Left colon (tissue), 2 donors: ENCODE measurements at regions not wholly inside any gene's neighbourhood (a gene's known extent, or its start where the extent isn't known, plus 50 kb on each side); places are given as distances from the start of the nearest gene placed in this dataset.
"Not testable (repeated sequence)": the region's sequence is repeated elsewhere in the genome, so short reads cannot be mapped to it uniquely, and the experiment has no call there.

Experiments used
- ATAC-seq: fragments of 200-7000 bp; cut with Tn5 transposase; one replicate; pipeline ENCODE4 v1.9.1; 2020; ENCODE audit warnings: mild to moderate bottlenecking, moderate library complexity
- DNase-seq, 2 donors: peaks; one replicate each; pipeline ENCODE4 v3.0.0-alpha.2; 2020
- intact Hi-C, 2 donors: fragments of 100-400 bp; cut with DNase I in 1 of 2; cut with micrococcal nuclease in 1 of 2; formaldehyde crosslinking; loops; one replicate each; pipeline versions ENCODE4 v1.11.2 to v1.14.0; 2022; cut with DNase I, micrococcal nuclease
- donor health status: DM: no; HTN: no; CAD: no.
- donor health status: DM: yes; HTN: yes; CAD: no.

GRCh38 chr12:83361475-83361874, 674.8 kb downstream of the TMTC2 start:
- intact Hi-C loops = no loop called here
- no peak for ATAC-seq
- DNase-seq = no peak

- DNase-seq (no peak), ATAC-seq (no peak)
- intact Hi-C loops = no loop called here
Measured at GRCh38 chr12:83361071-83361470, 674.4 kb downstream of the TMTC2 start.

GRCh38 chr12:83349907-83350611, 663.4 kb downstream of the TMTC2 start:
- intact Hi-C loops = no loop called here
- DNase-seq = no peak
- no peak for ATAC-seq

GRCh38 chr12:83346333-83346732, 659.6 kb downstream of the TMTC2 start:
- no peak for DNase-seq
- intact Hi-C loops = no loop called here
- no peak for ATAC-seq

GRCh38 chr12:83343767-83344166, 657.1 kb downstream of the TMTC2 start:
- DNase-seq (no peak), ATAC-seq (no peak)
- intact Hi-C loops = no loop called here

GRCh38 chr12:83335748-83336147, 649.0 kb downstream of the TMTC2 start:
- DNase-seq = no peak
- intact Hi-C loops = no loop called here
- no peak for ATAC-seq

GRCh38 chr12:83326666-83327065, 640.0 kb downstream of the TMTC2 start:
- DNase-seq (no peak), ATAC-seq (no peak)
- intact Hi-C loops = no loop called here

GRCh38 chr12:83323866-83324265, 637.2 kb downstream of the TMTC2 start:
- no peak for ATAC-seq
- intact Hi-C loops = no loop called here
- no peak for DNase-seq

GRCh38 chr12:83322809-83323208, 636.1 kb downstream of the TMTC2 start:
- no peak for DNase-seq
- intact Hi-C loops = no loop called here
- ATAC-seq = no peak

GRCh38 chr12:83321971-83322370, 635.3 kb downstream of the TMTC2 start:
- intact Hi-C loops = no loop called here
- DNase-seq (no peak), ATAC-seq (no peak)

- intact Hi-C loops = no loop called here
- no peak for ATAC-seq
- DNase-seq = no peak
Measured at GRCh38 chr12:83320350-83320749, 633.6 kb downstream of the TMTC2 start.

GRCh38 chr12:83318386-83319098, 631.8 kb downstream of the TMTC2 start:
- intact Hi-C loops = no loop called here
- ATAC-seq (no peak), DNase-seq (no peak)

- DNase-seq = no peak
- intact Hi-C loops = no loop called here
- no peak for ATAC-seq
Measured at GRCh38 chr12:83317595-83317994, 630.9 kb downstream of the TMTC2 start.

GRCh38 chr12:83313827-83314226, 627.1 kb downstream of the TMTC2 start:
- DNase-seq (no peak), ATAC-seq (no peak)
- intact Hi-C loops = no loop called here

- DNase-seq (no peak), ATAC-seq (no peak)
- intact Hi-C loops = no loop called here
Measured at GRCh38 chr12:83313322-83313721, 626.6 kb downstream of the TMTC2 start.

GRCh38 chr12:83276904-83277303, 590.2 kb downstream of the TMTC2 start:
- intact Hi-C loops = no loop called here
- DNase-seq = no peak
- ATAC-seq = no peak

GRCh38 chr12:83271201-83271600, 584.5 kb downstream of the TMTC2 start:
- ATAC-seq = no peak
- intact Hi-C loops = no loop called here
- no peak for DNase-seq

- ATAC-seq = no peak
- intact Hi-C loops = no loop called here
- no peak for DNase-seq
Measured at GRCh38 chr12:83265808-83266207, 579.1 kb downstream of the TMTC2 start.

GRCh38 chr12:83261998-83262397, 575.3 kb downstream of the TMTC2 start:
- ATAC-seq (no peak), DNase-seq (no peak)
- intact Hi-C loops = no loop called here

GRCh38 chr12:83260126-83260525, 573.4 kb downstream of the TMTC2 start:
- ATAC-seq, DNase-seq, intact Hi-C loops: not testable (repeated sequence)

- DNase-seq (no peak), ATAC-seq (no peak)
- intact Hi-C loops = no loop called here
Measured at GRCh38 chr12:83257726-83258125, 571.0 kb downstream of the TMTC2 start.
